ENCODE measurements at regions not wholly inside any gene's neighbourhood (a gene's known extent, or its start where the extent isn't known, plus 50 kb on each side); places are given as distances from the start of the nearest gene placed in this dataset.
"Not testable (repeated sequence)": the region's sequence is repeated elsewhere in the genome, so short reads cannot be mapped to it uniquely, and the experiment has no call there.

DNA sequence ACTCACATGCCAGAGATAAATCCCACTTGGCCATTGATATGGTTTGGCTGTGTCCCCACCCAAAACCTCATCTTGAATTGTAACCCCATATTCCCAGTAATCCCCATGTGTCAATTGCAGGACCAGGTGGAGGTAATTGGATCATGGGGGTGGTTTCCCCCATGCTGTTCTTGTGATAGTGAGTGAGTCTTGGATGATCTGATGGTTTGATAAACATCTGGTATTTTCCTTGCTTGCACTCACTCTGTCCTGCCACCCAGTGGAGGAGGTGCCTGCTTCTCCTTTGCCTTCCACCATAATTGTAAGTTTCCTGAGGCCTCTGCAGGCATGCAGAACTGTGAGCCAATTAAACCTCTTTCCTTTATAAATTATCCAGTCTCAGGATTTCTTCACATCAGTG, 50.4 kb upstream of the B3GAT2 start:
- DNase-seq = not testable (repeated sequence)

DNA sequence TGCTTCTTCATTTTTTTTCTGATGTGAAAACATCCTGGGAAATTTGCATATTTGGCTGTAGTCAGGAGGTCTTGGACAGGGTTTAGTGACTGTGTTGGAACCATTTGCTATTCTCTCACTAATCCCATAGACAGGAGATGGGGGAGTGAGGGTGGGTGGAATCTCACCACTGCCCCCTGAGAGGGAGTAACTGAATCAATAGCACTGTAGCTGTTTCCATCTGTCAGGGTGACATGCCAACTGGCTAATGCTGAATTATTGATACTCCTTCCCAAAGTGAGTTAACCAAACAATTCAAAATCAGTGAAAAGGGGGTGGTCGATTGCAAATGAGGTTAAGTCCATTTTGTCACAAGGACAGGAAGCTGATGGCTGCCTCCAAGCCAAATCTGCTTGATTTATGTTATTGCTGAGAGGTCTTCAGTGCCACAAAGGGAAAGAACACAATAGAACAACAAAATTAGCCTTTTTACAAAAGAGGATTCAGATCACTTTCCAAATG, 55.1 kb upstream of the B3GAT2 start:
- DNase-seq = no peak

DNA sequence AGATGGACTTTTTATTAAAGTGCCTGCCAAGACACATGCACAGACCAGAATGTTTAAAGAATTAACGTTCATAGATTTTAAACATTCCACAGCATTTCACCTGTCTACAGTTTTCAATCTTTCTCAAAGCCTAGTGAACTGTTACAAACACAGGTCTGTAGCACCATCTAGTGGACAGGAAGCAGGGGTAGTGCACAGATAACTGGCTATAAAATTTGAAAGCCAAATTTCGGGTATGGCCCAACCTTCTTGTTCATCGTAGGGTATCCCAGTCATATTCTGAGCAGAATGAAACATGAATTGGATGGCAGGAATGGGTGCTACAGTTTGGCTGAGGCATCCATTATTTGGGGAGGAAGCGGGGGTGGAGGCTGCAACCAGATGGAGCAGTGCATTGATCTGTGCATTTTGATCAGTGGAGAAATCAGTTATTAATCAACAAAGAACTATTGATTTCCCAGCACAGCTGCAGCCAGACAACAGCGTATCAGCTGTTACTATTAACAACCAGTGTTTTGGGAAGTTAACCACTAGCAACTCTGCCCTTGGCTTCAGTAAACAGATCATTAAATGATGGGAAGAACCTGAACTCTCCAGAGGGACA, 56.1 kb upstream of the B3GAT2 start:
- peak; percentile 58 for DNase-seq

DNA sequence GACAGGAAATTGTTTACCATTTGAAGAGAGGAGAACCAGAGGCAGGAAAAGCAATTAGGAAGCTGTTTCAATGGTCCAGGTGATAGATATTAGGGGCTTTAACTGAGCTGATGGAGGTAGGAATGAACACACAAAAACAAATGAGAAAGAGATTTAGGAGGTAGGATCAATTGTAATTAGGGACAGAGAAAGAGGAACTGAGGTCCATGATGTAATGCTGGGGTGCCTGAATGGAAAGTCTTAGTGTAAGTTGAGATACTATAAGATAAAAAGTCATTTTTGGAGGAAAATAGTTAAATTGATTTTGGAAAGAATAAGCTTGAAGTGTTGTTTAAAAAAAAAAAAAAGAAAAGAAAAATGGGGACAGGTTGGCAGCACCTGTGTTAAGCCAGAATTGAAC, 58.5 kb upstream of the B3GAT2 start:
- DNase-seq = no peak

DNA sequence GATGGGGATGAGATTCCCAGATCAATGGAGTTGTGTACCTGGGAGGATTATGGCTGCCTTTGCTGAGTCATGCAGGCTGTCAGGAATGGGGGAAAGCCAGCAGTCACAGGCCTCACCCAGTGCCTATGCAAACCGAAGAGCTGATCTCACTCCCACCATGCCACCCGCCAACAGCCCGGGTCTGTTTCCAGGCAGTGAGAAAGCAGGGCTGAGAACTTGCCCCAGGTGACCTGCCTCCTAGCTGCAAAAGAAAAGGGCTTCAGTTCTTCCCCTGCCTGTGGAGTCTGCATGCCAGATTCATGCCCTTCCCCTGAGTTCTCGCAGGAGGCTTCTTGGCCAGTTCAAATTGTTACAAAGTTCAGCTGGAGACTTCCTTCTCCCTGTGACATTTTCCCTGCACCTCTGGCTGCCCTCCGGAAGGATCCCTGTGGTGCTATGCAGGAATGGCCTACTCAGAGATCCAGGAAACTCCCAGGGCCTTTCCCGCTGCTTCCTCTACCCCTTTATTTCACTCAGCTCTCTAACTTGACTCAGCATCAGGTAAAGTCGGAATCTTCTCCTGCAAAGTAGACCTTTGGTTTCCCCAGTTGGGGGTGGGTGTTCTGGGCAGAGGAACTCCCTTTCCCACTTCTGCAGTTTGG, 71.5 kb upstream of the B3GAT2 start:
- peak; percentile 72 for DNase-seq

DNA sequence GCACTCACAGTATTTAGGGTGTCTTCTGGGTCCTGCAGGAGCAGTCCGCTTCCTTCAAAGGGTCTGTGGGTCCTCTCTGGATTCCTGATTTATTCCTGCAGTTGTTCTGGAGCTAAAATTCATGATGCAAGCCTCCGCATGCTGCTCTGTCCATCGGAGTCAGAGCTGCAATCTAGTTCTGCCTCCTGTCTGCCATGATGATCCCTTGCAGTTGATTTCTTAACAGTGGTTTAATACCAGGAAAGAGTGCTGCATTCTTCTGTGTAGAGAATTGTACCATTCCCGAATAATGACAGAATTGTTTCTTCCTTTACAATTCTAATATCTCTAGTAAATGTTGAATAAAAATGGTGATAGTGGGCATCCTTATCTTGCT, 72.0 kb upstream of the B3GAT2 start:
- DNase-seq = no peak

DNA sequence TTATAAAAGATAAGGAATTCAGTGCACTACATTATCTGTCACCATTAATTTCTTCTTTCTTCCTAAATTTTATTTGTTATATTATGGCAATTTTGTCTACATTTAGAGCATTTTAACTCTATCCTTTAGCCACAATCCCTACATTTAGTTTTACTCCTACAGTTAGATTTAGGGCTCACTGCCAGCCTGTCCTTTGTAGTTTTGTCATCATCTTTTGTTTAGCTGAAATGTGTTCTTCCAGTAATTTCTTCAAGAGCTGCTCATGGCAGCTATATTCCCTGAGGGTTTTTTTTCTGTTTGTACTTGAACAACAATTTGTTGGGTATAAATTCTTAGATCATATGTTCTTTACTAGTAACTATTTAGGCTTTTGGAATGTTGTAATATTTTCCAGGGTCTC, 72.7 kb upstream of the B3GAT2 start:
- no peak for DNase-seq

DNA sequence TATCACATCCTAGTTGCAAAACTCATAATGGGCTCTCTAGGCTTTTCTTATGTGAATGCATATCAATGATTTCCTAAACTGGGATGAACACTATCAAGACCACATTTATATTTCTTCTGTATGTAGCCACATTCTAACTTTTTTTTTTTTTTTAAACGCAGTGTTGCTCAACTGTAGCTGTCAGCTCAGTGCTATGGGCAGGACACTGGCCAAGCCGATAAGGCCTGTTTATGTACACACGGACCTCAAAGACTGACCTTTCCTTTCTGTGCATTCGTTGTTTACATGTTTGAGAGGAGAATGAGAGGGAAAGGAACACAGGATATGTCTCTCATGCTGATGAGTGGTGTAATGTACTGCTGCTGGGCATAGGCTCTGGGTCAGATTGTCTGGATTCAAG, 75.1 kb upstream of the B3GAT2 start:
- DNase-seq = no peak

DNA sequence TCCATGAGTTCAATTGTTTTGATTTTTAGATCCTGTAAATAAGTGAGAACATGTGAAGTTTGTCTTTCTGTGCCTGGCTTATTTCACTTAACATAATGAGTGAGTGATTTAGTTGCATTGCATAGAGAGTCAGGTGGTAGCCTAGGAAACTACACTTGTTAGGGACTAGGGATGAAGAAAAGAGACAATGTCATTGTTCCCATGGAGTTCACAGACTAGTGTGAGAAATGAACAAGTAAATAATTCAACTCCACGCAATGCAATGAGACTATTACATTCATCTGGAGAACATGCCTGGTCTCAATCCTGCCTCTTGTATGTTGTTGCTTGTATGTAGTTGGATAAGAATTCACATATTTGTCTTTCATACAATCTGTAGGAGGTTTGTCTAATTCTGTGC, 76.3 kb upstream of the B3GAT2 start:
- no peak for DNase-seq

DNA sequence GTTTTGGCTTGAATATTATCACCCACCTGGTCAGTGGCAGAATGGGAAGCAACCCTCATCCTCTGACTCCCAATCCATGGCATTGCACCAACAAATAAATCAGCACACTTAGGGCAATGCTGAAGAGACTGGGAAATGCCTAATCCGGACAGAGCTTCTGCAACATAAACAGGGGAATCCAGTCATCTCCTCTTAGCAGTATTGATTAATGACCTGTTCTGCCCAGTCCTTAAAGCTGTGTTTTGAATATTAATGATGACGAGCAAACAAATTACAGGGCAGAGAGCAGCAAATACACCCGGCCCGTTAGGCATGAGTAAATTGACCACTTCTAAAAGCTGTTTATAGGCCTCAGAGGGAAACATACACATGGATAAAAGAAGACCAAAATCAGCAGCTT, 77.0 kb upstream of the B3GAT2 start:
- no peak for DNase-seq

DNA sequence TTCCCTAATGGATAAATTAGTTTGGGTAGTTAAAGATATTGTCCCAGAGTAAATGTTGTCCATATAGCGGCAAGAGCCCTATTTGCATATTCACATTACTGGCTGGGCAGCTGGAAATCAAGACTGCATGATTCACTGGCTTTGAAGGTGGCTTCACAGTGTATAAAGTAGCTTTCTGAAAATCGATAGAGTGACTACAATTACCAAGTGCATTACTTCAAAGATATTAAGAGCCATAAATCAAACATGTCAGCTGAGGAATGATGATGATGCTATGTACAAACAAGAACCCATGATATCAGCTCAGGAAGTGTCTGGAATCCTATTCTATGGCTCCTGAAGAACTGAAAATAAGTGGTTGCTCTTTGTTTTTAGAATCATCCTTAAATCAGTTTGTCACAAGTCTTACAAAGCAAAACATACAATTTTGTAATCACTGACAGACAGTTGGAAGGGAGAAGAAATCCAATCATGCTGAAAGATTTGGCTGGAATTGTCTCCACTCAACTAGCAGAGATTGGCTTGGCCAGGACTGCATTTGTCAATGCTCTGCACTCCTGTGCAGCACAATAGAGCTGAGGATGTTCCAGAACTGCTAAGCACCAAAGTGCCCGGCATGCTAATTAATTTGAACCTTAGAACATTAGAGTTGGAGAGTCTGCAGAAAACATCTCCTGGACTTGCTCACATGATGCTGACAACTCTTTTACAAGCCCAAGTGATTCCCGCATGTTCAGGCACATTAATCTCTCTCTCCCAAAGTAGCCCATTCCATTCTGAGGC, 77.9 kb upstream of the B3GAT2 start:
- peak; percentile 29 for DNase-seq

DNA sequence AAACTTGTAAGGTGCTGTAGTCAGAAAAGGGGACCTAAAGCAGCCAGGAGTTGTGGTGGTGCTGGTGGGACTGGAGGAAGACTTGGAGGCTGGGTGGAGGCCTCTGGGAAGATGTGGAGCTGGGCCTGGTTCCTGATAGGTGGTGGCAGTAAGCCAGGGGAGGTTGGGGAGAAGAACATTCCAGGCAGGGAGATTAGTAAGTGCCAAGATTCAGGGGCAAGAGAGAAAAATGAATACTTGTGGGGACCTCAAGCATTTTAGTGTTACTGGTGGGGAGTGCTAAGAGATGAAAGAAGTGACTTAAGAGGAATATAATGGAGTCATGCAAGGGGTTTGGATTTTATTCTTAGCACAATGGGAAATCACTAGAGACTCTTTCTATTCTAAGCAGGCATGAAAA, 79.0 kb upstream of the B3GAT2 start:
- no peak for DNase-seq

DNA sequence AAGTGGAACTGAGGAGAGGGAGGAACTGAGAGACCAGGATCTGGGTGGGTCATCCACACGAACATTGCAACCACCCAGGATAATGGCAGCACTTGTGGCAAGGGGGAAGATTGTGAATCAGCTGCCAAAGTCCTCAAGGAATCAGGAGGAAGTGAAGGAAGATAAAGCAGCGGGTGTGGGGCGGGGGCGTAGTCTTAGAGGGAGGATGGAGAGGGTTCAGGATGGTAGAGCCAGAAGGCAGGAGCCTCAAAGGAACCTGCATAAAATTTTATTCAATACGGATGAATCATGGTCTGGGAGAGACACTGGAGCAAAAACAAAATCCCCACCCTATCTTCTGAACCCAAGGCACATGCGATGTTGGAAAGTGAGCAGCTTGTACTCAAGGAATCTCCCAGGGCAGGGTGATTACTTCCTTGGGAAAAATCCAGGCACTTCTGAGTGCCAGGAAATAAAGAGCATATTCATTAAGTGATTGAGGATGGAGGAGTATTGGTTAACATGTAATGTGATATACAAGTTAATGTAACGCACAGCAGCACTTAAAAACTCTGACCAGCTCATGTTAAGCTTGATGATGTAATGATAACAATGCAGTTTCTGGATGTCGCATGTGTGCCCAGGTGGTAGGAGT, 82.0 kb upstream of the B3GAT2 start:
- DNase-seq = no peak

DNA sequence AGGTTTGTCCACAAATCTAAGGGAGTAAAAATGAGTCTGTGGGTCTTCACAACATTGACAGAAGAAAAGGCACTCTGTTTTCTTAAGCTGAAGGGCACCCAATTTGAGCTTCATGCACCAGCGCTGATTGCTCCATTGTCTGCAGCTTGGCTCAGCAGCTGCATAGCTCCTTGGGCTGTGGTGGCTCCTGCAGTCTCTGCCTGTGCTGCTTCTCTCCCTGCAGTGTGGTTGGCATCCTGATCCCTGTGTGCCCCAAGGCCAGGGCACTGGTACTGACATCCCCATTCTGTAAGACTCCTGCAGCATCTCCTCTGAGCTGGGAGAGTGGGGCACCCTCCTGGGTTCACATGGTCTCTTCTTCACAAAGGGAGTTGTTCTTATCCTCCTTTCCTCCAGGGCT, 83.2 kb upstream of the B3GAT2 start:
- no peak for DNase-seq

DNA sequence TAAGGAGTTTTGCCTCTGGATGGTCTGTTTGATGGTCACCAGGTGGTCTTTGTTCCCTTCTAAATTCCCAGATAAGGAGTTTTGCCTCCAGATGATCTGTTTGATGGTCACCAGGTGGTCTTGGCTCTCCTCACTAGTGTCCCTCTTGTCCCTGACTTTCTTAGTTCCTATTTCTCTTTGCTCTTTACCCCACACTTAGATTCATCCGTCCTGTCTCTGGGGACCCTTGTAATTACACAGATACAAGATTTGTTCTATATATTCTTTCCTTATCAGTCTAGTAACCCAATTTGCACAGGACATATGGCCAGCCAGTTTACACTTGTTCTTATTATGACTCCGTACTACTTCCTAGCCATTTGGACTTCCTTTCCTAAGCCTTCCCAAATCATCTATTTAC, 84.0 kb upstream of the B3GAT2 start:
- DNase-seq = no peak

DNA sequence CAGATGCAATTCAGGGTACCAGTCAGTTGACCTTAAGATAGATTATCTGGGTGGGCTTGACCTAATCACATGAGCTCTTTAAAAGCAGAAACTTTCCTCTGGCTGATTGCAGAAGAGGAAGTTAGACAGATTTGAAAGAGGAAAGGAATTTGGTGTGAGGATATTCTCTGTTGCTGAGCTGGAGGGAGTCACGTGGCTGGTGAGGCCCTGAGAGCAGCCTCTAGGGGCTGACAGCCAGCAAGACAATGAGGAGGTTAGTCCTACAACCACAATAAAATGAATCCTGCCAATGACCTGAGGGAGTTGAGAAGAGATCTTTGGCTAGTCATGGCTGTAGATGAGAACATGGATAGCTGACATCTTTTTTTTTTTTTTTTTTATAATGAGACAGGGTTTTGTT, 87.0 kb upstream of the B3GAT2 start:
- no peak for DNase-seq

DNA sequence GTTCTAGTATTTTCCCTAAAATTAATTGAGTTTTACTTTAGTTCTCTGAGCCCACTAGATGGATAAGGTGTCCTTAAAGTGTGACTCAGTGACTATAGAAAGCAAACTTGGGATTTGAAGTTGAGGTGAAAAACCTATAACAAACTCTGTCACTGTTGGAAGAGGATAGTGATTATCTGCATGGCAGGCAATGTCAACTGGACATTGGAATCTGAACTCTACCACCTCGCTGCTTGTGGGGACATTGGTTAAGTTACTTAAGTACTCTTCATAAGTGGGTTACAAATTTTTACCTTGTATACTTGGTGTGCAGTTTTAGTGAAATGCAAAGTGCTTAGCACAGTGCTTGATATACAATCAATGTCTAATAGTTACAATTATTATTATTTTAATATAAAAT, 87.9 kb upstream of the B3GAT2 start:
- DNase-seq = no peak

DNA sequence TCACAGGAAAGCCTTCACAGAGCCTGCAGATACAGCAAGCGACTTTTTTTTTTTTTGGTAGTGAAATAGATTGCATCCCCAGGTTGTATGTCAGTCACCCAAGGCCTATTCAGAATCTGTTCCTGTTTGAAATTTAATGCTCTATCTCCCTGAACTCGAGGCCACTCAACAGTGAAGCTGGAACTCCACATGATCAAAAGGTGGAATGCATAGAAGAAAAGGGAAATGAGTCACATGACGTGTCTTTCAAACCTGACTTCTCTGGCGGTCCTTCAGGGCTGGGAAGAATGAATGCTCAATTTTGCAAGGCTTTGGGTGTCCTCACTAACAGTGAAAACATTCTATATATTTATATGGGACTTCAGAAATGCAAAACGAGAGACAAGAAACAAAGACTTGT, 88.4 kb upstream of the B3GAT2 start:
- DNase-seq = no peak

DNA sequence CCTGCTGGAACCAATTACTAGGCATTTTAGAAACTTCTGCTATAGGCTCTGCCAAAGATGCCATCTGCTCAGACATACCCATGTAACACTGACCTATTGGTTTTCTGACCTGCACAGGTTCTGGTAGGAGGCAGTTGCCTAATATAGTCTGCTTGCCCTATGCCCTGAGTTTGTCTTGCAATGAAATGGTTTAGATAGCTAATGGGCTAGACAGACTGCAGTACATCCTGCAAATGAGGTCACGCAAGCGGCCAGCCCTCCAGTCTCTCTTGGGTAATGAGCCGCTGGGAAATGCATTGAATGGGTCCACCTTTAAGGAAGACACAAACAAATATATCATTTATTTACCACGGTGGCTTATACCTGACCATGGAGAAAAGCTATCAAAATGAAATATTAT, 90.6 kb upstream of the B3GAT2 start:
- DNase-seq = no peak

DNA sequence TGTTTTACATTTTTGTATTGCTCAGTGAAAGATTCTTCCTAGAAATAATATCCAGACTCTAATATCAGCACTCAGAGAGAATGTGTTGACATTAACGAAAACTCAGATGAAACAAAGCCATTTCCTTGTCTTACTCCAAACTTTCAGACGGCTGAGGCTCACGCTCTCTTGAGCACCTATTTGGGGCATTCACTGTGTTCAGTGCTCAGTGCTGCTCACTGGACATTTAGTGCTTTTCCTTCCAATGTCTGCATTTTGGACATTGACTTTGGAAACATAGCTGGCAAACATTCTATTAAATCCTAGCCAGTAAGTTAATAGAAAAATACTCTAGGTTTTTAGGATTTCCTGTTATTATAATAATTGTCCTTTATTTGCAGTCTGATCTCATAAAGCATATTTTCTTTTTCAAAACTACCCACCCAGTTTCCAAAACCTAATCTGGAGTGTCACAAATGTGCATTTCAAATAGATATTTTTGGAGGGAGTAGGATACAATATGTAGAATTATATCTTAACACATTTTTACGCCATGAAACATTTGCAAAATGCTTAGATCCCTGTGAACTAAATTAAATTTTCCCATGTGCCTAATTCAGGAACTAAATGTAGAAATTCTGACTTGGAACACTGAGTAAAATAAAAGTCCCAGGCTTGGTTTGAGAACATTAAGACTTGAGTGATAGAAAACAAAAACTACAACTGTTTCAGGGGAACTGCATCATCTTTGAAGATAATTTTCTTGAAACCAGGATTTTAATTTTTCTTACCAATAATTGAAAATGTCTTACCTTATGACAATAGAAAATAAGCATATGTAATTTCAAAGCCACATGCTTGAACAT, 91.7 kb upstream of the B3GAT2 start:
- DNase-seq = no peak

DNA sequence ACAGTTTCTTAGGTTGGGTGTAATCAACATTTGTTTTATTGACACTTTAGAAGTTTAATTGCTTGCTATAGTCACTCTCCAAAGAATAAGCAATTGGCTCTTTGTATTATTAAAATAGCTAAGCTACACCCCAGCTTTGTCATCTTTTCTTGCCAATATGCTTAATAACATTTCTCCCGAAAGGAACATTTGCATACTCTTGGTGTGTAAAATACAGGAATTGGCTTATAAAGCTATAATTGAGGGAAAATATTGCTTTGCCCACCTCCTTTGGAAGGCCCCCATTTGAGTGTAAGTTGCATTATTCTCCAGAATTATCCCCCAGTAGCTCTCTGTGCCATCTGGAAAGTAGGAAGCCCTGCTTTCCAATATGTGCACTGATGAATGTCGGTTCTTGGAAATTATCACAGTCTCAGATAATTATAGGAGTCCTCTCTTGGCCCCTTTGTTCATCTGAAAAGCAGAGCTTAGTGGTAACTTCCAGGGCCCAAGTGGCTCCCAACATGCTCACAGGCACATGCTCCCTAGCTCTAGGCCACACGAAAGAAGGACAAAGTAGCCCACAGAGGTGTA, 92.4 kb upstream of the B3GAT2 start:
- no peak for DNase-seq

DNA sequence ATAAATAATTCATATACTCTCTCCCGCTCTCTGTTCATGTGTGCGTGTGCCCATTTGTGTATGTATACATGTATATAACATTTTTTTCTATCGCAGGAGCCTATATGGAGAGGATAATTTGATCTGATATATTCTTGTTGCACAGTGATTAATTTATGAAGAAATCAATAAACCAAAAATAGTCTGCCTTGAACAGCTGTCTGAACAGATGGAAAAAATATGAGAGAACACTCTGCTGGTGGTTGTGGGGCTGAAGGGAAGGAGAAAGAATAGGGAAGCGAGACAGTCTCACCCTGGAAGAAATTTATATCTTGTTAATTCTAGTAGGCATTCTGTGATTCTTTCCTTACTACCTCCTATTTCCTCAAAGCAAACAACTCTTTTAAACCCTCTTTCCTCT, 96.6 kb upstream of the B3GAT2 start:
- no peak for DNase-seq

DNA sequence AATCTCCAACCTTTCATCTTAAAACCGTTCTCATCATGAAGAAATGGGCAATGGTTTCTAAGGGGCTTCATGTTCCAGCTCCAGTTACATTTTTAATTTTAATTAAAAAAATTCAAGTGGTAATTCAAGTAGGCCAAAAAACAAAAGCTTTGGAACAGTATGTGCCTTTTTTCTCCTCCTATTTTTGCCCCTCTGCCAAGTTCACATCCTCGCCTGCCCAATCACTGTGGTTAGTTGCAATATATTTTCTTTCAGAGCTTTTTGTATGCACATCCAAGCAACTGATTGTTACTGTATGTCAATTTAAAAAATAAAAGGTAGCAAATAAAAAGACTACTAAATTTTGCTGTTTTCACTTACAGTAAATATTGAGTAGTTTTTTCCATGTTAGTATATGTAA, 99.8 kb upstream of the B3GAT2 start:
- no peak for DNase-seq
